NCI-H82 (cell line): ENCODE measurements at regions not wholly inside any gene's neighbourhood (a gene's known extent, or its start where the extent isn't known, plus 50 kb on each side); places are given as distances from the start of the nearest gene placed in this dataset.
"Not testable (repeated sequence)": the region's sequence is repeated elsewhere in the genome, so short reads cannot be mapped to it uniquely, and the experiment has no call there.

Source experiments
- DNase-seq: peaks from one replicate; lab custom pipeline; 2025; lab: John Stamatoyannopoulos, UW

DNA sequence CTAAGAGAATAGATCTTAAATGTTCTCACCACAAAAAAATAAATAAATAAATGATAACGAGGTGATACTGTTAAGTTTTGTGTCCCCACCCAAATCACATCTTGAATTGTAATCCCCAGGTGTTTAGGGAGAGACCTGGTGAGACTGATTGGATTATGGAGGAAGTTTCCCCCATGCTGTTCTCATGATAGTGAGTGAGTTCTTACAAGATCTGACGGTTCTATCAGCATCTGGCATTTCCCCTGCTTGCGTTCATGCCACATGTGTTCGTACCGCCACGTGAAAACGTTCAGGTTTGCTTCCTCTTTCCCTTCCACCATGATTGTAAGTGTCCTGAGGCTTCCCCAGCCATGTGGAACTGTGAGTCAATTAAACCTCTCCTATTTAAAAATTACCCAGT lies 1514.8 kb upstream of the TENM4 start:
- peak; percentile 57 for DNase-seq

DNA sequence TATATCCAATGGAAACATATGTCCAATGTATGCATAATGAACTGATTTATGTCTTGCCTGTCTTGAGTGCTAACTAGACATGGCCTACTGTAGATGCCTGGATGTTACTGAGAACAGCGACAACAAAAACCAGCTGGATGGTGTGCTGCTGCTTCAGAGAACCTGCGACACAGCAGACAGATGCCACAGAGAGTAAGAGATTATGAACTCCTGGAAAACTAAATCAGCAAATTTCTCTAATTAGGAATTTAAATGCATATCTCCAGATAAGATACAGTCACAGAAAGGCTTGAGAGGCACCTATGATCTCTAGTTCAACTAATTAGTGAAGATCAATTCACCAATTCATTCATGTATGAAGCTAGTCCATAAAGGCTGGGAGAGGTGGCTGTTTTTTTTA lies 1508.0 kb upstream of the TENM4 start:
- no peak for DNase-seq

DNA sequence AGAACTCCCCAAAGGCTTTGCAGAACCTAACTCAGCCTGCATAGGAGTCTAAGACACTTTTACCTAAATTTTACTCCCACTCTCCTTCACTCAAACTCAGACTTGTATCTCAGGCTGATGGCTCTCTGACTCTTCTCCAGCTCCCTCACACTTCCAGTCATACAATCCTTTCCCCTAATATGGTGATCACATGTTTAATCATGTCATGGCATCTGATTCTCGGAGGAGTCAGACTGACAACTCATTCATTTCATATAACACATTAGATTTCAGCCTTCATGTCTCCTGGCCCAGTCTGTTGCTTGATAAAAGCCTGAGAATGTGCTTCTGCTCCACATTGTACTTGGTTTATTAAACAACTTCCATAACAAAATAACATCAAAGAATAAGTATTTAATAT lies 1503.9 kb upstream of the TENM4 start:
- DNase-seq = no peak

DNA sequence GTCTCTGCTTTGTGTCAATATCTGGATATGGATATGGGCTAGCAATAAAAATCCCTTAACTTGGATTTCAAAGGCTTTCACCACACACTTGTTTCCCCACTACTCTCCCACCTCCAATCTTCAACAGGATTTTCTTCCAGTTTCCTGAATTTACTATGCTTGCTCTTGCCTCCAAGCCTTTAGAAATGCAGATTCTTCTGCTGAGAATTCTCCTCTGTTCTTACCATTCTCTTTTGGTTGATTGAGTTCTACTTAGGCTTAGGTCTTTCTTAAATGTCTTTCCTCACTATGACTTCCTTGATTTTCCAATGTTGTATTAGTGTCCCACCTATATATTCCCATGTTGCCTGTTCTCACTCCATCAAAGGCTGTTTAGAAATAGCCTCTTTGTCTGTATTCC lies 1502.4 kb upstream of the TENM4 start:
- no peak for DNase-seq

DNA sequence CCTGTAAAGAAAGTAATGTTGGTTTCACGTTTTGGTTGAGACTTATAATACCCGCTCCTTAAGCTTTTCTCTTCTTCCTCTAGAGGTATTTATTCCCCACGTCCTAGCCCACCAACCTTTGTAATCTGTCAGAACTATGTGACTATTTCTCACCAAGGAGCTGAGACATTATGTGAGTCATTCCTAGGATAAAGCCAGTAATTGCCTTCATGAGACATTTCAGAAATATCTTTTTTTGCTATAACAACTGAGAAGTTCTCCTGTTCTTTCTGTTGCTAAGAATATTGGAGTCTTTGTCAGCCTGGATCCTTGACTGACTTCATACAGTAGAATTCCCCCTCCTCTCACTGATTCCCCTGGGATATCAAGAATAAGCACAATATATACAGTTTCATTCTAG lies 1497.0 kb upstream of the TENM4 start:
- no peak for DNase-seq

GRCh38 chr11:80930038-80930437 lies 1489.2 kb upstream of the TENM4 start:
- DNase-seq = no peak

DNA sequence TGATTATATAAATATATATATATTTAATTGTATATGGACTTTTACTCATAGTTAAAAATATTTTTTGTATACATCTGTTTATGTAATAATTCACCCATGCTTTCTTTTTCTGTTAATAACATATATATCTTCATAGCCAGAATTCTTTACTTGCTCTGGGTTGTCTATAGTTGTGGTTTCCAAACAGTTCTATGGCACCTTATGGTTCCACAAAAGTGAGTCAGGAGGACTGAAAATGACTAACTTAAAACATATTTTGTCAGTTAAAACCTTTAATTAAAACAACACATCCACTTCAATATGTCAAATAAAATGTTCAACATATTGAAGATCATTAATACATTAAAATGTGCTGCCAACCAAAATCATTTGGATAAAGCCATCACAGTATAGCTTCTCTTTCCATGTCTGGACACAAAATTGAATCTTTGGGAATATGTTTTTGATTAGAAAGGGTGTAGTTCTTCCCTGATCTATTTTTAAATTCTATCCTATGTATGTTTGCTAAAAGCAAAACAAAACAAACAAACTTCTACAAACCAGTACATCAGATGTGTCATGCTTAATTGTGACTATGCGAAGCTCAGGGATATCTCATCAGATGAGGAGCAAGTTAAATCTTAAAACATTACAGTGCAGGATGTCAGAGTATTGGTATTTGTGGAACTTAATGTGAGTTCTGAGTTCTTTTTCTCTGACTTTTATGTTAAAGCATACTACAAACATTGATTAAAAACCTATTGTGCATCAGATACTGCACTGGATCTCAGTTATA lies 1488.4 kb upstream of the TENM4 start:
- DNase-seq = no peak

GRCh38 chr11:80925321-80925720 lies 1484.5 kb upstream of the TENM4 start:
- no peak for DNase-seq

DNA sequence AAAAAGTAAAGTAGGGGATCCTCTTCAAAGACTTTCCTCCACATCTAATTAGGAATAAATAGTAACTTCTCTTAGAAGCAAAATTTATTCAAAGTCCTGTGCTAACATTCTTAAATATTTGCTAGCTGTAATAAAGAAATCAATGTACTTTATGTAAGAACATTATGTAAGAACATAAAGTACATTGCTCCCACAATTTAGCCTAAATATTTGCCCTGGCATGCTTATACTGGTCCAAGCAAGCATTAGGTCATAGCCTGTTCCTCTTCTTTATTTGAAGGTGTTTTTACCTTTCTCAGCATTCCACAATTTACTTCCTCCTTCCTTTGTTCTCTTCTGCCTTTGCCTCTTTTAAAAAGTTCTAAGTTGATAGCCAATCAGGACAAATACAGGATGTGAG lies 1480.5 kb upstream of the TENM4 start:
- DNase-seq = not testable (repeated sequence)

- no peak for DNase-seq
These were observed 1475.5 kb upstream of the TENM4 start for GRCh38 chr11:80916173-80916798.

GRCh38 chr11:80914311-80914710 lies 1473.5 kb upstream of the TENM4 start:
- no peak for DNase-seq

GRCh38 chr11:80911666-80912065 lies 1470.8 kb upstream of the TENM4 start:
- no peak for DNase-seq

DNA sequence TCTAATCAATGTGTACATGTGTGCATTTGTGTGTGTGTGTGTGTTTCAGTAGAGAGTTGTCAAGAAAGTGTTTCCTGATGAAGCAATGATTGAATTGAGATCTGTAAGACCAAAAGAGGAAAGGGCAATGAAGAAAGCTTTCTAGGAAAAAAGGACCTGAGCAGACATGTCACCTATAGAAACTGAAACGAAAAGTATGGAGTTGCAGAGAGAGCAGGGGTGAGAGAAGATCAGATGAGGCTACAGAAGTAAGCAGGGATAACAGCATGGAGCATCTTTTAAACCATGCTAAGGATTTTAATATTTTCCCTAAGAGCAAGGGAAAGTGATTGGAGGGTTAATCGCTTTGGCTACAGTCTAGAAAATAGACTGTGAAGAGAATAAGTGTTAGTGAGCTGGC lies 1459.4 kb upstream of the TENM4 start:
- no peak for DNase-seq

DNA sequence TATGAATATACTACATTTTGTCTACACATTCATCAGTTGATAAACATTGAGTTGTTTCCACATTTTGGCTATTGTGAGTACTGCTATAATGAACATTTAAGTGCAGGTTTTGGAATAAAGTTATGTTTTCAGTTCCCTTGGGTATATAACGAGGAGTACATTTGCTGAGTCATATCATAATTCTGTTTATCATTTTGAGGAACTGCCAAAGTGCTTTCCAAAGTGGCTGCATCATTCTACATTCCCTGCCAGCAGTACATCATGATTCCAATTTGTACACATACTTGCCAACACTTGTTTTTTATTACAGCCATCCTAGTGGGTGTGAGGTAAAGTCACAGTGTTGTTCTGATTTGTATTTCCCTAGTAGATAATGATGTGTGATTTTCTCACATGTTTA lies 1458.6 kb upstream of the TENM4 start:
- DNase-seq = no peak

DNA sequence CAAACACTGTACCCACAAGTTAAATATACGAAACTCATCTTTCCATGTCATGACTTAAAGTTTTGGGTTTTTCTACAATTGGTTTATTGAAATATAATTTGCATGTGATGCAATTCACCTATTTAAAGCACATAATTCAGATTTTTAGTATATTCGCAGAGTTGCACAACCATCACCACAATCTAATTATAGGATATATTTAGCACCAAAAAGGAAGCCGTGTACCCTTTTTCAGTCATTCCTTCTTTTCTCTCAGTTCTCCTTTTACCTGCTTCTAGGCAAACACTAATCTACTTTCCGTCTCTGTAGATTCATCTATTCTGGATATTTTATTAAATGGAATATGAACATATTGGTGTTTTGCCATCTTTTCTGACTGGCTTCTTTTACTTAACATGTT lies 1458.1 kb upstream of the TENM4 start:
- DNase-seq = no peak

DNA sequence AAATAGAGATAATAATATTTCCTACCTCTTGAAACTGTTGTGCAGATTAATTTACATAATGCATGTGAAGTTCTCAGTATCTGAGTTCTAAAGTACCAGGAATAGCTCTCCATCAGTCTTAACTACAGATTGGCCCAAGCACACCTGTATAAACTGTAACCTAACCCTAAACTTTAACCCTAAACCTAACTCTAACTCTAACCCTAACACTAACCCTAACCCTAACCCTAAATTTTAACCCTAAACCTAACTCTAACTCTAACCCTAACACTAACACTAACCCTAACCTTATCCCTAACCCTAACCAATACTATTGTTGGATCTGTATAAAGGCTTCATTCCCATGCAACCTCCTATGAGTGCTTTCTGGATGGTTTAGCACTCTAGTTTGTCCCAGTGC lies 1445.9 kb upstream of the TENM4 start:
- no peak for DNase-seq

GRCh38 chr11:80873310-80873999 lies 1432.6 kb upstream of the TENM4 start:
- no peak for DNase-seq

- no peak for DNase-seq
These were observed 1431.4 kb upstream of the TENM4 start for GRCh38 chr11:80872116-80872728.

DNA sequence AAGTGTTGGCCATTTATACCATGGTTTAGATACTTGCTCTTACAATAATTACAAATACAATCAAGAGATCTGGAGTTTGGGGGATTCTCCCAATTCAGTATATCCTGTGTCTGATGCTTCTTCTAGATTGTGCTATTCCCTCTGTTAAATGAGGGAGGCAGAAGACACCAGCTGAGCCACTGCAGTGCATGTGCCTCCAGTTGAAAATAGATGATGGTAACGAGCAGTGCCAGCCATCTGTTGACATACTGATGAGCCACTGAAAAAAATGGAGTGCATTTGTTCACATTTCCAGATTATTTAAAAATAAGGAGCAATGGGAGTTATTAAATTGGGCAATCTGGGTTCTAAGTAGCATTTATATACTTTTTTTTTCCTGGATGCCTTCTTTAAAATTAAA lies 1428.0 kb upstream of the TENM4 start:
- no peak for DNase-seq

DNA sequence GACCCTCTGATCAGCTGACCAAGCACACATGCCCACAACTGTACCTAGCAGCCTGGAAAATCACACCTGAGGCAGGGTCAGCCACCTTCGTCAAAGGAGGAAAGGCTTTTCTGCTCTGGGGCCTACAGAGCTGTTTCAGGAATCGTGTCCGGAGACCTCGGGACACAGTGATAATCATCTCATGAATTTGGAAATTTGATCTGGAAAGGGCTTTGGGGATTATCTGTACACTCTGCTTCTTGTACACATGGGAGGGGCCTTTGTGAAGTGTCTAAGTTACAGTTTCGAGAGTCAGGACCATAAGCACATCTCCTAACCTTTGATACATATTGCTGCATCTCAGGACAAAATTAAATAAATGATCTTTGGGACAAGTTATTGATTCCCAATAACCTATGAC lies 1421.2 kb upstream of the TENM4 start:
- DNase-seq = peak; percentile 40

- no peak for DNase-seq
These were observed 1420.4 kb upstream of the TENM4 start for GRCh38 chr11:80861193-80861592.

GRCh38 chr11:80860632-80861031 lies 1419.8 kb upstream of the TENM4 start:
- DNase-seq = no peak

DNA sequence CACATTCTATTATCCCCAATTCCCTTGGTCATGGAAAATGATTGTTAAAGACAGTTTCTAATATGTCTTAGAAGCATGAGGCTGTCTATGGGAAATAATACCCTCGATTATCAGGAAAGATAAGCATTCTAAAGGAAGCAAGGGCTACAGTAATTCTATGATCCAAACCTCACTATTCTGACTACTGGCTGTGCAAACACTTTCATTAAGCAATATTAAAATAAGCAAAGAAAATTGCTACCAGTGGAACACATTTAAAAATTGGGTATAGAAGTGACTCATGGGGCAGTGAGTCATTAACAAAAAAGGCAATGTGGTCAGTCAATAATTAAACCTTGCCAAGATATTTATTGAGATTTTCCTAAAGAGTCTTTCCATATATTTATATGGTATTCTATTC lies 1415.2 kb upstream of the TENM4 start:
- no peak for DNase-seq
